ENCODE measurements at regions not wholly inside any gene's neighbourhood (a gene's known extent, or its start where the extent isn't known, plus 50 kb on each side); places are given as distances from the start of the nearest gene placed in this dataset.

- no peak overlapping the region for H3K4me3 ChIP-seq (ENCODE audit: low read depth, low read length)
- DNase-seq (ENCODE audit: low read depth), result no peak
- TF ChIP-seq, protein P1, sequence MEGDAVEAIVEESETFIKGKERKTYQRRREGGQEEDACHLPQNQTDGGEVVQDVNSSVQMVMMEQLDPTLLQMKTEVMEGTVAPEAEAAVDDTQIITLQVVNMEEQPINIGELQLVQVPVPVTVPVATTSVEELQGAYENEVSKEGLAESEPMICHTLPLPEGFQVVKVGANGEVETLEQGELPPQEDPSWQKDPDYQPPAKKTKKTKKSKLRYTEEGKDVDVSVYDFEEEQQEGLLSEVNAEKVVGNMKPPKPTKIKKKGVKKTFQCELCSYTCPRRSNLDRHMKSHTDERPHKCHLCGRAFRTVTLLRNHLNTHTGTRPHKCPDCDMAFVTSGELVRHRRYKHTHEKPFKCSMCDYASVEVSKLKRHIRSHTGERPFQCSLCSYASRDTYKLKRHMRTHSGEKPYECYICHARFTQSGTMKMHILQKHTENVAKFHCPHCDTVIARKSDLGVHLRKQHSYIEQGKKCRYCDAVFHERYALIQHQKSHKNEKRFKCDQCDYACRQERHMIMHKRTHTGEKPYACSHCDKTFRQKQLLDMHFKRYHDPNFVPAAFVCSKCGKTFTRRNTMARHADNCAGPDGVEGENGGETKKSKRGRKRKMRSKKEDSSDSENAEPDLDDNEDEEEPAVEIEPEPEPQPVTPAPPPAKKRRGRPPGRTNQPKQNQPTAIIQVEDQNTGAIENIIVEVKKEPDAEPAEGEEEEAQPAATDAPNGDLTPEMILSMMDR (IDR thresholded peaks at IDR 0.05; ENCODE audit: insufficient read depth, low read depth, low read length, missing control alignments), result no peak
Observed at GRCh38 chr16:54657058-54657708, 273.5 kb upstream of the IRX5 start.

GRCh38 chr16:54655121-54655590 is 275.5 kb upstream of the IRX5 start:
- DNase-seq (ENCODE audit: low read depth), result no peak
- H3K4me3 ChIP-seq (ENCODE audit: low read depth, low read length), result no peak overlapping the region
- TF ChIP-seq, protein P1 (IDR thresholded peaks at IDR 0.05; ENCODE audit: insufficient read depth, low read depth, low read length, missing control alignments), result no peak

DNA sequence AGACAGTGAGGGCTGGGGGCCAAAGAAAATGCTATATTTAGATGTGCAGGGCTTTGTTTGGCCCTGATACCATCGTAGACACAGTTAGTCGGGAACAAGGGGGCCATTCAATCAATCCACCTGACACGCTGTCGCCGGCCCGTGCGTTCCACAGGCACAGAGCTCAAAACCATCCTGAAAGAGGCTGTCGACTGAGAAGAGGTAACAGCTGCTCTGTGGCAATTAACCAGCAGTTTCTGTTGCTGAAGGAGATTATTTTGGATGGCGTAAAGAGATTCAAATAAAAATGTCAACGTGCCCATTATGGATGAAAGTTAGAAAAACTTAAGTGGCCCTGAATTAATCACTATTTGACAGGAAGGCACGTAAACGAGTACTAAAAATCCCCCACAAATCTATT is 276.2 kb upstream of the IRX5 start:
- no peak for DNase-seq (ENCODE audit: low read depth)
- TF ChIP-seq, protein P1 (IDR thresholded peaks at IDR 0.05; ENCODE audit: insufficient read depth, low read depth, low read length, missing control alignments), result no peak
- no peak overlapping the region for H3K4me3 ChIP-seq (ENCODE audit: low read depth, low read length)

DNA sequence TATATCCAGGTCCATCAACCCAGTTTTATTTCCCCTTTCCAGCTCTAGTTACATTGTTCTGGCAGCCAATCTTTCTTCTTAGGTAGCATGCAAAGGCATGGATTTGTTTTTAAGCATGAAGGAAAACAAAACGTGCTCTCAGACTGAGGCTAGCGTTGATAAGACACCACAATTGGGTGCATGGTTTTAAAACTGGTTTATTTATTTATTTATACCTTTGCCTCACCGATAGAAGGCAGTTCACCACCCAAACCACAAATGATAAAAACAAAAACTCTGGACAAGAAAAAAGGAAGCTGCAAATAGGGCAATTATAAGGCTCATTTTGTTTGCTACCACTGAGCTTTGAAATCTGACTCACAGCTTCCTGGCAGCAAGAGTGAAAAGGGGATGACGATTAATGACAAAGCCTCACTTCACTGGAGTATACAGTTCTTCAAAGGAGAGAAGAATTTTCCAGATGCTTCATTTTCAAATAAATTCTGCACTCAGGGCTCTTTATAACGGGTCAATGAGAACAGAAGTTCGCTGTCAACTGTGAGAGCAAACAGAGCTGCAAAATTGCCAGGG is 278.4 kb upstream of the IRX5 start:
- TF ChIP-seq, protein P1 (IDR thresholded peaks at IDR 0.05; ENCODE audit: insufficient read depth, low read depth, low read length, missing control alignments), result no peak
- no peak overlapping the region for H3K4me3 ChIP-seq (ENCODE audit: low read depth, low read length)
- no peak for DNase-seq (ENCODE audit: low read depth)

DNA sequence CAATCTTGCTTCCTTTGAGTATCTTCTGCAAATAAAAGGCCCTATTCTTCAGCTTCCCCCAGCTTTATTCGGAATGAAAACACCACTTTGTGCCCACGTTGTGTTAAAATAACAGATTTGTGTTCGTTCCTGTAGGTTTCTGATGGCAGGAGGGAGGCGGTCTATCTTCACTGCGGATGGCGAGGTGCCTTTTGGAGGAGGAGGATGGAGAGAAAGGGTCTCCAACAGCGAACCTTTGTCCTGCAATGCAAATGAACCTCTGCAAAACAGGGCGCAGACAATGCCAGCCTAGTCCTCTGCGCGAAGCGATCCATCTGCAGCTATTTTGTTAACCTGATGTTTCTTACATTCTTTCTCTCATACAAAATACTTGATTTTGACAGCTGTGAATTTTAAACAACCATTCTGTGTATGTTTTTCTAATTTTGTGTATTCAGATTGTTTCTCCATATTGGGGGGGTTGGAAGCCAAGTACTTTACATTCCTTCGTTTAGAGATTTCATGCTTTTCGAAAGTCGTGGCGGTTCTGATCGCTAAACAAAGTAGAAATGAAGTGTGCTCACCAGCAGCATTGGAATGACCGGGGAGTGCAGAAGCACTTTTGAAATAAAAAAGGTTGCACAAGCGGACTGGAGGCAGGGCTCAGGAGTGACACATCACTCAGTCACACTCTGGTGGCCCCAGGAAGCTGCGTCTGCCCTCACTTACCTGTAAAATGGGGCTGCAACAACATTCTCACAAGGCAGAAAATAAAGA is 279.0 kb upstream of the IRX5 start:
- no peak for DNase-seq (ENCODE audit: low read depth)
- TF ChIP-seq, protein P1 (IDR thresholded peaks at IDR 0.05; ENCODE audit: insufficient read depth, low read depth, low read length, missing control alignments), result no peak
- no peak overlapping the region for H3K4me3 ChIP-seq (ENCODE audit: low read depth, low read length)

DNA sequence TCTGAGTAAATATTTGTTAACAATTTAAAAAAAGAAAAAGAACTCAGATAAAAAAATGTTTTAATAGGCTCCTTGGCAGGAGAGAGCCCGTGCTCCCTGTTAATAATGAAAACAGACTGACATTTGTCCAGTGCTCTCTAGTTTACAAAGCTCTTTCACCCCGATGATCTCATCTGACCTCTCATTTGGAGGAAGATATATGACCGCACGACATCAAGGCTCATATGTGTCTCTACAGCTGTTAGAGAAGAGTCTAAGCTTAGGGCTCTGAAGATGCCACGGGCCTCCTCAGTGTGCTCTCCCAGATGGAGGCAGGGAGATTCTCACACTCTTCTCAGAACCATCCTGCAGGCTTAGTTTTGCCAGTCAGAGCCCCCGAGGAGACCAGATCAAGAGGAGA is 280.8 kb upstream of the IRX5 start:
- DNase-seq (ENCODE audit: low read depth), result no peak
- H3K4me3 ChIP-seq (ENCODE audit: low read depth, low read length), result no peak overlapping the region
- TF ChIP-seq, protein P1 (IDR thresholded peaks at IDR 0.05; ENCODE audit: insufficient read depth, low read depth, low read length, missing control alignments), result no peak
